GM21423 (cell line): ENCODE measurements at regions not wholly inside any gene's neighbourhood (a gene's known extent, or its start where the extent isn't known, plus 50 kb on each side); places are given as distances from the start of the nearest gene placed in this dataset.
"Not testable (repeated sequence)": the region's sequence is repeated elsewhere in the genome, so short reads cannot be mapped to it uniquely, and the experiment has no call there.

Experiments used
- ATAC-seq: cut with Tn5 transposase; IDR thresholded peaks from one replicate; pipeline ENCODE4 v1.9.1; 2021; ENCODE audit warnings: mild to moderate bottlenecking, moderate library complexity; ENCODE audit not compliant: unreplicated experiment

GRCh38 chr1:58206749-58207148, 339.8 kb downstream of the OMA1 start:
- ATAC-seq, result no peak

GRCh38 chr1:58204284-58204683, 342.2 kb downstream of the OMA1 start:
- ATAC-seq, result no peak

- ATAC-seq, result no peak
These were observed 344.9 kb downstream of the OMA1 start for GRCh38 chr1:58201492-58202106.

GRCh38 chr1:58200437-58200836, 346.1 kb downstream of the OMA1 start:
- no peak for ATAC-seq

GRCh38 chr1:58197811-58198210, 348.7 kb downstream of the OMA1 start:
- ATAC-seq, result no peak

- no peak for ATAC-seq
These were observed 356.1 kb downstream of the OMA1 start for GRCh38 chr1:58190267-58190988.

- no peak for ATAC-seq
These were observed 357.1 kb downstream of the OMA1 start for GRCh38 chr1:58189453-58189852.

GRCh38 chr1:58183286-58183685, 363.2 kb downstream of the OMA1 start:
- ATAC-seq, result no peak

GRCh38 chr1:58180537-58180936, 366.0 kb downstream of the OMA1 start:
- ATAC-seq, result no peak

- not testable (repeated sequence) for ATAC-seq
These were observed 377.4 kb downstream of the OMA1 start for GRCh38 chr1:58169160-58169559.

- not testable (repeated sequence) for ATAC-seq
These were observed 379.4 kb downstream of the OMA1 start for GRCh38 chr1:58167131-58167530.

- ATAC-seq, result no peak
These were observed 380.1 kb downstream of the OMA1 start for GRCh38 chr1:58166417-58166816.

- no peak for ATAC-seq
These were observed 381.5 kb downstream of the OMA1 start for GRCh38 chr1:58165073-58165472.

GRCh38 chr1:58162952-58163550, 383.5 kb downstream of the OMA1 start:
- no peak for ATAC-seq

GRCh38 chr1:58159434-58159830, 387.1 kb downstream of the OMA1 start:
- ATAC-seq, result no peak

- ATAC-seq, result no peak
These were observed 387.8 kb downstream of the OMA1 start for GRCh38 chr1:58158506-58159433.

GRCh38 chr1:58158016-58158415, 388.5 kb downstream of the OMA1 start:
- ATAC-seq, result no peak

GRCh38 chr1:58157256-58157655, 389.3 kb downstream of the OMA1 start:
- no peak for ATAC-seq

GRCh38 chr1:58156831-58157230, 389.7 kb downstream of the OMA1 start:
- ATAC-seq, result no peak

GRCh38 chr1:58156124-58156468, 390.4 kb downstream of the OMA1 start:
- no peak for ATAC-seq

GRCh38 chr1:58155418-58156123, 391.0 kb downstream of the OMA1 start:
- no peak for ATAC-seq
